ENCODE measurements at regions not wholly inside any gene's neighbourhood (a gene's known extent, or its start where the extent isn't known, plus 50 kb on each side); places are given as distances from the start of the nearest gene placed in this dataset.

DNA sequence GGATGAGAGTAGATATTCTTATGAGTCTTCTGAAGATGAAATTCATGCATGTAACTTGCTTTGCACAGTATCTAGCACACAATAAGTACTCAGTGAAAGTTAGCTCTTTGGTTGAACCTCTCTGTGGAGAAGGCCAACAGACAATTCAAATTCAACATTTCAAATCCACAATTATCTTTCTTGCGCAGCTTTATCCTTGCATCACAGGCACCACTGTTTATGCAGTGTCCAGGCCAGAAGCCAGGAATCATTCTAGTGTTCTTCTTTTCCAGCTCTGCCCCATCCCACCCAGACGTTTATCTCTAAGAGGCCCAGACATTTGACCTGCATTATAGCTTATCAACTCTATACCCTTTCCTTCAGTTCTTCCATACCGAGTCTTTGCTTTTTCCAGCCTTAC lies 254.7 kb upstream of the OBI1 start:
- Histone ChIP-seq H3K36me3 (ENCODE audit: insufficient read depth, low read length) (no peaks in the 10 kb centered on the region), H3K27ac (no peak overlapping the region), H3K9ac (ENCODE audit: insufficient read length) (no peak overlapping the region), H3K4me3 (no peak overlapping the region), H3K9me3 (ENCODE audit: low read depth, low read length) (no peaks in the 10 kb centered on the region)
- no peak for TF ChIP-seq POLR2AphosphoS5 (IDR thresholded peaks at IDR 0.05; ENCODE audit: borderline replicate concordance, low read depth, low read length)
- TF ChIP-seq FOXP2 (optimal IDR thresholded peaks at IDR 0.05; ENCODE audit: control extremely low read depth, extremely low read length, insufficient read depth): no peak
- no peak for TF ChIP-seq EZH2 (IDR thresholded peaks at IDR 0.05)
- DNase-seq (ENCODE audit: low read depth, low spot score): no peak

DNA sequence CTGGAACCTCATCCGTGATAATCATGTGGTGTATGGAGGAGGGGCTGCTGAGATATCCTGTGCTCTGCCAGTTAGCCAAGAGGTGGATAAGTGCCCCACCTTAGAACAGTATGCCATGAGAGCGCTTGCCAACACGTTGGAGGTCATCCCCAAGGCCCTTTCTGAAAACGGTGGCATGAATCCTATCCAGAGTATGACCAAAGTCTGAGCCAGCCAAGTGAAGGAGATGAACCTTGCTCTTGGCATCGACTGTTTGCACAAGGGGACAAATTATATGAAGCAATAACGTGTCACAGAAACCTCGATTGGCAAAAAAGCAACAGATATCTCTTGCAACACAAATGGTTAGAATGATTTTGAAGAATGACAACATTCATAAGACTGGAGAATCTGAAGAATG lies 251.2 kb upstream of the OBI1 start:
- H3K9me3 ChIP-seq (ENCODE audit: low read depth, low read length): no peaks in the 10 kb centered on the region
- no peak for DNase-seq (ENCODE audit: low read depth, low spot score)
- no peak overlapping the region for H3K4me3 ChIP-seq
- no peak overlapping the region for H3K27ac ChIP-seq
- TF ChIP-seq EZH2 (IDR thresholded peaks at IDR 0.05) (no peak), FOXP2 (optimal IDR thresholded peaks at IDR 0.05; ENCODE audit: control extremely low read depth, extremely low read length, insufficient read depth) (no peak), POLR2AphosphoS5 (IDR thresholded peaks at IDR 0.05; ENCODE audit: borderline replicate concordance, low read depth, low read length) (no peak)
- no peak overlapping the region for H3K9ac ChIP-seq (ENCODE audit: insufficient read length)
- H3K36me3 ChIP-seq (ENCODE audit: insufficient read depth, low read length): no peaks in the 10 kb centered on the region

DNA sequence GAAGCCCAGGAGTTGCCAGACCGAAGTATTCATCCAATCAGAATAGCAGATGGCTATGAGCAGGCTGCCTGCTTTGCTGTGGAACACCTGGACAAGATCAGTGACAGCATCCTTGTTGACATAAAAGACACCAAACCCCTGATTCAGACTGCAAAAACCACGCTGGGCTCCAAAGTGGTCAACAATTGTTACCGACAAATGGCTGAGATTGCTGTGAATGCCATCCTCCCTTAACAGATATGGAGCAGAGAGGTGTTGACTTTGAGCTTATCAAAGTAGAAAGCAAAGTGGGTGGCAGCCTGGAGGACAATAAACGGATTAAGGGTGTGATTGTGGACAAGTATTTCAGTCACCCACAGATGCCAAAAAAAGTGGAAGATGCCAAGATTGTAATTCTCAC lies 250.3 kb upstream of the OBI1 start:
- no peak for DNase-seq (ENCODE audit: low read depth, low spot score)
- TF ChIP-seq POLR2AphosphoS5 (IDR thresholded peaks at IDR 0.05; ENCODE audit: borderline replicate concordance, low read depth, low read length) (no peak), EZH2 (IDR thresholded peaks at IDR 0.05) (no peak), FOXP2 (optimal IDR thresholded peaks at IDR 0.05; ENCODE audit: control extremely low read depth, extremely low read length, insufficient read depth) (no peak)
- H3K36me3 ChIP-seq (ENCODE audit: insufficient read depth, low read length): no peaks in the 10 kb centered on the region
- H3K4me3 ChIP-seq: no peak overlapping the region
- H3K27ac ChIP-seq: no peak overlapping the region
- H3K9ac ChIP-seq (ENCODE audit: insufficient read length): no peak overlapping the region
- H3K9me3 ChIP-seq (ENCODE audit: low read depth, low read length): no peaks in the 10 kb centered on the region

DNA sequence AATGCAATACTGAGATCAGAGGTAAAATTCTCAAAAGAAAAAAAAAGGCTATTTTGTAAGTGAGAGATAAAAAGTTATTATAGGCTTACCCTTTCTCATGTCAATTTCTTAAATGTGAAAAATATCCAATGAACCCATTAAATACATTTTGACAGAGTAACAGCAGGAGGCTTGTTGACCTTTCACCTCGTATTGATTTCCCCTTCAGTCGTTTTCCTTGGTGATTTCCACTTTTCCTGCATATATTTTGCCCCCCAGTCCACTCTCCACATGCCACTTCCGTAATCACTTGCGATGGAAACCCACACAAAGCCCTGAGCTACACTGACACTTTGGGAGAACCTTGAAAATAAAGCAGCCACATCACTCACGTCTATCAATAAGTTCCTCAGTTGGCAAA lies 248.1 kb upstream of the OBI1 start:
- DNase-seq (ENCODE audit: low read depth, low spot score): no peak
- Histone ChIP-seq H3K27ac (no peak overlapping the region), H3K9me3 (ENCODE audit: low read depth, low read length) (no peaks in the 10 kb centered on the region), H3K36me3 (ENCODE audit: insufficient read depth, low read length) (no peaks in the 10 kb centered on the region), H3K4me3 (no peak overlapping the region), H3K9ac (ENCODE audit: insufficient read length) (no peak overlapping the region)
- TF ChIP-seq EZH2 (IDR thresholded peaks at IDR 0.05) (no peak), FOXP2 (optimal IDR thresholded peaks at IDR 0.05; ENCODE audit: control extremely low read depth, extremely low read length, insufficient read depth) (no peak), POLR2AphosphoS5 (IDR thresholded peaks at IDR 0.05; ENCODE audit: borderline replicate concordance, low read depth, low read length) (no peak)

DNA sequence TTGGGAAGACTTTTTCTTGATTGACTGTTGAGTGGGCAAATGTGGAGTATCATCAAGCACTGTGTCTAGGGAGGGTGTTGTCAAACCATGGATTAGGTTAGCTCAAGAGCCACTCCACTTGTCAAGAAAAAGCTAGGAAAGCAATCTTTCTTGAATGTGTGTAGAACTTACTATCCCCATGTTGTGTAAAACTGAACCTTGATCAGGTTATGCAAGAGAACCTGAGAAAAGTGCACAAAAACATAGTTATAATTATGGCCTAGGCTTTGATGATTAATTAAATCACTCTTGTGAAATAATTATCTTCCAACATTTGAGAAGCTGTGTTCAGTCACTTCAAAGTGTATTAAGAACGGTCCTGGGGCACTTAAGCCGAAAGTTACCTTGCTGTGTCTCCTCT lies 238.2 kb upstream of the OBI1 start:
- H3K27ac ChIP-seq: no peak overlapping the region
- DNase-seq (ENCODE audit: low read depth, low spot score): no peak
- no peak for TF ChIP-seq EZH2 (IDR thresholded peaks at IDR 0.05)
- no peak for TF ChIP-seq FOXP2 (optimal IDR thresholded peaks at IDR 0.05; ENCODE audit: control extremely low read depth, extremely low read length, insufficient read depth)
- no peak for TF ChIP-seq POLR2AphosphoS5 (IDR thresholded peaks at IDR 0.05; ENCODE audit: borderline replicate concordance, low read depth, low read length)
- H3K4me3 ChIP-seq: no peak overlapping the region
- H3K36me3 ChIP-seq (ENCODE audit: insufficient read depth, low read length): no peaks in the 10 kb centered on the region
- no peaks in the 10 kb centered on the region for H3K9me3 ChIP-seq (ENCODE audit: low read depth, low read length)
- no peak overlapping the region for H3K9ac ChIP-seq (ENCODE audit: insufficient read length)

DNA sequence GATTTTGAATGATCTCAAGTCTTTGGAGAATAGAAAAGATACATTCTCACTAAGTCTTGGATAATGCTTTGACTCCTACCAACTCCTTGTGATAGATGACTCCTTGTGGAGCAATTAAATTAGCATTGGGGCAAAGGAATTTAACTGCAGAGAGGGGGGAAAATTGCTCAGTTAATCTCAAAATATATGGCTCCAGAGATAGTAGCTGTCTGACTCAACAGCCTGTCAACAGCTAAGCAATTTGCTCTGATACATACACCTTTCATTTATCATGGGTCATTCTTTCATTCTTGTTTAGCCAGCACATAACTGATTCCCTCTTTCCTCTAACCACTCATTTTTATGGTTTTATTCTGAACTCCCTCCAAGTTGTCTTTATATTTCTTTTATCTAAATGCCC lies 225.6 kb upstream of the OBI1 start:
- Histone ChIP-seq H3K4me3 (no peak overlapping the region), H3K9me3 (ENCODE audit: low read depth, low read length) (no peaks in the 10 kb centered on the region), H3K27ac (no peak overlapping the region), H3K9ac (ENCODE audit: insufficient read length) (no peak overlapping the region), H3K36me3 (ENCODE audit: insufficient read depth, low read length) (no peaks in the 10 kb centered on the region)
- DNase-seq (ENCODE audit: low read depth, low spot score): no peak
- no peak for TF ChIP-seq POLR2AphosphoS5 (IDR thresholded peaks at IDR 0.05; ENCODE audit: borderline replicate concordance, low read depth, low read length)
- TF ChIP-seq EZH2 (IDR thresholded peaks at IDR 0.05): no peak
- TF ChIP-seq FOXP2 (optimal IDR thresholded peaks at IDR 0.05; ENCODE audit: control extremely low read depth, extremely low read length, insufficient read depth): no peak

DNA sequence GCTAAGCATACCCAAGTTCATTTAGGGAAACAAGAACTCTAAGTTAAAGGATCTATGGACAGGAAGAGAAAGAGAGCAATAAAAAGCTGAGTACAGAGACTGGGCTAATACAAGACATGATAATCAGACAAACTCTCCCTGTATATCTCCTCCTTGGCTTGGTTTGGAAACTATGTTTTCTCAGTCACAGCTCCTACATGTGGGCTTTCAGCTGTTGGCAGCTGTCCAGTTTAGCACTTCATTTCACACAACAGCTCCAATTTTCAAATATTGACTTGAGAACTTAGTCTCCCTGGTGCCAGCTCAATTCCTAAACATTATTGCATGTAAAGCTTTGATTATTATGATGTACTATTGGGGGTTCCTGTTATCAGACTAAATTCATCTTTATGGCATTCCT lies 222.8 kb upstream of the OBI1 start:
- Histone ChIP-seq H3K9me3 (ENCODE audit: low read depth, low read length) (no peaks in the 10 kb centered on the region), H3K4me3 (0 out of 2 replicates have a peak overlapping the region, but pooled peaks have one; percentile 10), H3K36me3 (ENCODE audit: insufficient read depth, low read length) (no peaks in the 10 kb centered on the region), H3K9ac (ENCODE audit: insufficient read length) (no peak overlapping the region), H3K27ac (peak overlapping the region; percentile 34)
- no peak for DNase-seq (ENCODE audit: low read depth, low spot score)
- no peak for TF ChIP-seq FOXP2 (optimal IDR thresholded peaks at IDR 0.05; ENCODE audit: control extremely low read depth, extremely low read length, insufficient read depth)
- TF ChIP-seq POLR2AphosphoS5 (IDR thresholded peaks at IDR 0.05; ENCODE audit: borderline replicate concordance, low read depth, low read length): no peak
- no peak for TF ChIP-seq EZH2 (IDR thresholded peaks at IDR 0.05)

DNA sequence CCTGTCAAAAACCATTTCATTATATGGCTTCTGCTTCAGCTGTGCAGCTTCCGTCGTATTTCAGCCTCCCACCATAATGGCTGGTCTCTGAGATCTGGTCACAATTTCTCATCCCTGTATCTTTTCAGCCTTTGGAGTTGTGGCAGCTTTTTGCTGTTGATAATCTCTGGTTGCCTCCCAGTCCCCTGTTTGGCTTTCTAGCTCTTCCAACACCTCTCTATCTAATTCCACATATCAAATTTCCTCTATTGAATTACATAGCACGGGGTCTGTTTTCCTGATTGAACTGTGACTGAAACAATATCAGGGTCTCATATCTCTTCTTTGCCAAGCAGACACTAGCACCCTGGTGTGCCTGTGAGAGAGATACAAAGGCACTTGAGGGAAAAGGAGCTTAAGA lies 222.1 kb upstream of the OBI1 start:
- Histone ChIP-seq H3K4me3 (no peak overlapping the region), H3K27ac (no peak overlapping the region), H3K36me3 (ENCODE audit: insufficient read depth, low read length) (no peaks in the 10 kb centered on the region), H3K9me3 (ENCODE audit: low read depth, low read length) (no peaks in the 10 kb centered on the region), H3K9ac (ENCODE audit: insufficient read length) (no peak overlapping the region)
- TF ChIP-seq EZH2 (IDR thresholded peaks at IDR 0.05) (no peak), POLR2AphosphoS5 (IDR thresholded peaks at IDR 0.05; ENCODE audit: borderline replicate concordance, low read depth, low read length) (no peak), FOXP2 (optimal IDR thresholded peaks at IDR 0.05; ENCODE audit: control extremely low read depth, extremely low read length, insufficient read depth) (no peak)
- DNase-seq (ENCODE audit: low read depth, low spot score): no peak

DNA sequence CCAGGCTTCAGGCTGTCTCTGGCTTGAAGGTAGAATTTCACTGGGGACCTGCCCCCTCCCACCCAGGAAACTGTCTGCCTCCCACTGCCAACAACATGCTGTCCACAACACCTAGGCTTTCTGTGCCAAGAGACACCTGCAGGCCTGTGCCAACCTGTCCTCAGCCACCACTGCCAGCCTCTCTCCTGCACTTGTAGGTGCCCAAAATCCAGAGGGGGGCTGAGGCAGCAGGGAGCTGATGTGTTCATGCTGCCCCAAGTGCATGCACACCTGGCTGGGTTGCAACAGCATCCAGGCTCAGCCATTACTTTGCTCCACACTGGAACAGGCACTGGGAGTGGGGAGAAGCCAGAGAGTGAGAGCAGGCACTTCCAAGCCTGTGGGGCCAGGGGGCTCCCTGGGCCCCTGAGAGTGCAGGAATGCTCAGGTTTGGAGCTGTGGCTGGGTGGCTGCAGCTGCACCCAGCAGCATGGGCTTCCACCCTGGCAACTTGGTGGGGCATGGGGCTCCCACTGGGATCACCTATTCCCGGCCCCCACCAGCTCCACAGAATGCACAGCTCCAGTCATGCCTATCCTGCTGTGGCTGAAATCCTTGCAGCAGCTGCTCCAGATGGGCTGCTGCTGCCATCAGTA lies 218.1 kb upstream of the OBI1 start:
- no peaks in the 10 kb centered on the region for H3K9me3 ChIP-seq (ENCODE audit: low read depth, low read length)
- TF ChIP-seq FOXP2 (optimal IDR thresholded peaks at IDR 0.05; ENCODE audit: control extremely low read depth, extremely low read length, insufficient read depth) (no peak), EZH2 (IDR thresholded peaks at IDR 0.05) (no peak), POLR2AphosphoS5 (IDR thresholded peaks at IDR 0.05; ENCODE audit: borderline replicate concordance, low read depth, low read length) (no peak)
- H3K9ac ChIP-seq (ENCODE audit: insufficient read length): no peak overlapping the region

More for the DNA sequence above, 218.1 kb upstream of the OBI1 start:
- no peak for DNase-seq (ENCODE audit: low read depth, low spot score)
- H3K4me3 ChIP-seq: no peak overlapping the region
- H3K27ac ChIP-seq: no peak overlapping the region
- H3K36me3 ChIP-seq (ENCODE audit: insufficient read depth, low read length): no peaks in the 10 kb centered on the region
